HepG2 (cell line): ENCODE measurements at regions not wholly inside any gene's neighbourhood (a gene's known extent, or its start where the extent isn't known, plus 50 kb on each side); places are given as distances from the start of the nearest gene placed in this dataset.

Source experiments
- ATAC-seq: fragments of 200-7000 bp; cut with Tn5 transposase; 3 replicates; pipeline ENCODE4 v1.9.1; 2020; ENCODE audit warnings: mild to moderate bottlenecking, moderate library complexity
- BruUV-seq: library from RNA; stranded (reverse); fragments of 400-500 nt; replicated peaks from 2 replicates; lab custom pipeline; 2021; lab: Mats Ljungman, UMichigan
- CTCF ChIA-PET: fragments of 300-600 bp; formaldehyde crosslinking; extraction: SDS; loops from one replicate; lab custom pipeline; 2021; ENCODE audit warnings: low total read pairs, inconsistent platforms, low intra/inter-chr PET ratio; lab: Yijun Ruan, JAX
- POLR2A ChIA-PET: fragments of 350-600 bp; sonication (Branson Sonifier 250); formaldehyde crosslinking; loops from one replicate; lab custom pipeline; 2020; ENCODE audit warnings: antibody characterized with exemption, inconsistent platforms; lab: Yijun Ruan, JAX
- DNase-seq: peaks from one replicate; pipeline ENCODE4 v3.0.0-alpha.2; 2015; ENCODE audit warnings: low spot score
- FAIRE-seq: peaks from 3 replicates; lab custom pipeline; 2011; peaks lifted over from hg19 to GRCh38; lab: Jason Lieb, UNC
- H2AFZ ChIP-seq: one replicate; pipeline ENCODE4 v1.6.1; 2011; ENCODE audit warnings: low read length, inconsistent platforms
- H3K27ac ChIP-seq: fragments of 300-600 bp; 3 replicates; pipeline ENCODE4 v1.8.0; 2011; ENCODE audit warnings: mixed run types, mild to moderate bottlenecking, mixed read lengths, low read length, inconsistent platforms; ENCODE audit not compliant: insufficient read depth; ENCODE audit errors: extremely low read length
- H3K27me3 ChIP-seq, 2 experiments: fragments of 200-600 bp in 1 of 2; 2 replicates in 1 of 2; 3 replicates in 1 of 2; pipeline versions ENCODE4 v1.6.0 to v1.8.0; 2011; ENCODE audit warnings: low read length in 2 of 2, mild to moderate bottlenecking in 2 of 2, moderate library complexity in 2 of 2, inconsistent platforms in 1 of 2; ENCODE audit not compliant: insufficient read depth in 2 of 2, control insufficient read depth in 1 of 2
- H3K36me3 ChIP-seq, 2 experiments: fragments of 200-600 bp in 1 of 2; replicated peaks in 1 of 2; 2 replicates in 1 of 2; 3 replicates in 1 of 2; pipeline versions ENCODE4 v1.5.1 to v1.8.0; 2011; ENCODE audit warnings: low read length in 2 of 2, inconsistent platforms in 1 of 2; ENCODE audit not compliant: insufficient read depth in 2 of 2, control insufficient read depth in 1 of 2
- H3K4me1 ChIP-seq: 2 replicates; pipeline ENCODE4 v1.5.1; 2012; ENCODE audit warnings: low read length, inconsistent platforms; ENCODE audit not compliant: insufficient read depth
- H3K4me2 ChIP-seq: 2 replicates; pipeline ENCODE4 v1.6.0; 2011; ENCODE audit warnings: low read depth, low read length, inconsistent platforms
- H3K4me3 ChIP-seq, 3 experiments: fragments of 200-600 bp in 1 of 3; sonication (generic), shearing (Covaris generic) in 1 of 3; replicated peaks in 1 of 3; 2 replicates each; pipeline ENCODE4 v1.5.1; 2011 to 2016; ENCODE audit warnings: low read length in 3 of 3, inconsistent platforms in 2 of 3, low read depth in 2 of 3, mild to moderate bottlenecking in 2 of 3, control low read depth in 1 of 3, mixed read lengths in 1 of 3; ENCODE audit not compliant: insufficient read depth in 1 of 3
- H3K79me2 ChIP-seq: one replicate; pipeline ENCODE4 v1.6.1; 2011; ENCODE audit warnings: low read length, inconsistent platforms; ENCODE audit not compliant: insufficient read depth
- H3K9ac ChIP-seq: 2 replicates; pipeline ENCODE4 v1.6.0; 2011; ENCODE audit warnings: mild to moderate bottlenecking, low read depth, low read length, inconsistent platforms; ENCODE audit not compliant: insufficient read depth
- H3K9me3 ChIP-seq: 2 replicates; pipeline ENCODE4 v1.5.1; 2012; ENCODE audit warnings: mild to moderate bottlenecking, low read length
- H4K20me1 ChIP-seq: 2 replicates; pipeline ENCODE4 v1.6.0; 2011; ENCODE audit warnings: inconsistent platforms, mild to moderate bottlenecking, low read length, moderate library complexity; ENCODE audit not compliant: insufficient read depth
- DBP ChIP-seq: sonication (generic); formaldehyde crosslinking; IDR thresholded peaks from 2 replicates; pipeline ENCODE4 v1.4.0; 2020; ENCODE audit warnings: missing genetic modification reagents; ENCODE audit errors: not compliant biosample characterization
- FIP1L1 ChIP-seq: fragments of 200-400 bp; formaldehyde crosslinking; IDR thresholded peaks from 2 replicates; pipeline ENCODE4 v1.6.1; 2018; ENCODE audit warnings: low read depth, mild to moderate bottlenecking, low read length, moderate library complexity, borderline replicate concordance; ENCODE audit not compliant: insufficient read depth
- GRHL1 ChIP-seq: sonication (generic); formaldehyde crosslinking; conservative IDR thresholded peaks from 2 replicates; pipeline ENCODE4 v1.8.0; 2022; ENCODE audit warnings: missing genetic modification reagents
- HOXA9 ChIP-seq: sonication (generic); formaldehyde crosslinking; IDR thresholded peaks from 2 replicates; pipeline ENCODE4 v1.8.1; 2022; ENCODE audit warnings: missing genetic modification reagents, mild to moderate bottlenecking, moderate library complexity, borderline replicate concordance
- MXD1 ChIP-seq: sonication (generic); formaldehyde crosslinking; IDR thresholded peaks from 2 replicates; pipeline ENCODE4 v1.4.0; 2020; ENCODE audit warnings: mild to moderate bottlenecking, missing genetic modification reagents
- POLR2A ChIP-seq, 2 experiments: IDR thresholded peaks; 2 replicates each; pipeline ENCODE4 v1.6.1; 2011; ENCODE audit warnings: low read depth in 2 of 2, low read length in 2 of 2, mild to moderate bottlenecking in 1 of 2, moderate library complexity in 1 of 2; ENCODE audit not compliant: insufficient read depth in 1 of 2
- SYNCRIP ChIP-seq: fragments of 200-400 bp; formaldehyde crosslinking; IDR thresholded peaks from 2 replicates; pipeline ENCODE4 v1.6.1; 2018; ENCODE audit warnings: mild to moderate bottlenecking, low read depth, low read length; ENCODE audit not compliant: insufficient read depth
- TBX3 ChIP-seq: fragments of 450-650 bp; IDR thresholded peaks from 2 replicates; pipeline ENCODE4 v1.6.1; 2017; ENCODE audit warnings: antibody characterized with exemption, mild to moderate bottlenecking, inconsistent platforms, borderline replicate concordance
- ZNF33A ChIP-seq: sonication (generic); formaldehyde crosslinking; IDR thresholded peaks from 2 replicates; pipeline ENCODE4 v1.5.1; 2020; ENCODE audit warnings: missing genetic modification reagents, mild to moderate bottlenecking, moderate library complexity, borderline replicate concordance
- ZNF496 ChIP-seq: sonication (generic); formaldehyde crosslinking; IDR thresholded peaks from 2 replicates; pipeline ENCODE4 v1.8.1; 2023; ENCODE audit warnings: mild to moderate bottlenecking, moderate library complexity, missing genetic modification reagents; ENCODE audit not compliant: insufficient replicate concordance
- ZNF557 ChIP-seq: sonication (generic); formaldehyde crosslinking; IDR thresholded peaks from 2 replicates; pipeline ENCODE4 v1.4.0; 2020; ENCODE audit warnings: missing genetic modification reagents
- ZNF589 ChIP-seq: sonication (generic); formaldehyde crosslinking; conservative IDR thresholded peaks from 2 replicates; pipeline ENCODE4 v1.8.0; 2022; ENCODE audit warnings: mild to moderate bottlenecking, moderate library complexity, missing genetic modification reagents
- WGBS: methylation state at CpG from one replicate; pipeline ENCODE4 v1.1.6; 2017; ENCODE audit warnings: low lambda C conversion rate; 5-methylcytosine and 5-hydroxymethylcytosine counted together
- in situ Hi-C: cut with HindIII; loops from 2 replicates; pipeline ENCODE4 v1.10.0; 2017; ENCODE audit warnings: low pct_unique_long_range_greater_than_20kb; ENCODE audit not compliant: extremely low pct_ligation_motif_present
- intact Hi-C: fragments of 100-400 bp; cut with micrococcal nuclease; formaldehyde crosslinking; loops from one replicate; pipeline ENCODE4 v1.10.0; 2022; ENCODE audit not compliant: unreplicated experiment

GRCh38 chr4:111941957-111942356 is 203.3 kb upstream of the FAM241A start:
- CTCF ChIA-PET: no interaction called here
- Histone ChIP-seq H2AFZ (no peak overlapping the region), H3K27me3 (no peaks in the 10 kb centered on the region), H3K27ac (no peak overlapping the region), H3K4me2 (no peak overlapping the region), H3K36me3 (no peaks in the 10 kb centered on the region), H3K4me3 (no peak overlapping the region)
- BruUV-seq: no TSS peak
- no peak for FAIRE-seq
- no peak for DNase-seq
- 0% methylated on average over 1 of the region's 1 CpG for WGBS
- POLR2A ChIA-PET: no interaction called here
- in situ Hi-C loops: no loop called here
- TF ChIP-seq SYNCRIP (no peak), ZNF557 (CRISPR knock-in tag) (no peak), ZNF589 (CRISPR knock-in tag) (no peak), ZNF496 (CRISPR knock-in tag) (no peak), TBX3 (no peak), ZNF33A (CRISPR knock-in tag) (no peak), POLR2A (IDR thresholded peaks at IDR 0.05; ENCODE audit: insufficient read depth in 1 of 2, low read depth in 2 of 2, low read length in 2 of 2) (no peak), GRHL1 (no peak), FIP1L1 (no peak), MXD1 (CRISPR knock-in tag) (no peak), DBP (CRISPR knock-in tag) (no peak), HOXA9 (no peak)
- TF ChIP-seq, all 625 proteins: peak for 0
- Histone ChIP-seq H3K9ac (no peak overlapping the region), H3K79me2 (no peaks in the 10 kb centered on the region), H3K4me1 (no peaks in the 10 kb centered on the region), H3K9me3 (no peaks in the 10 kb centered on the region), H4K20me1 (no peaks in the 10 kb centered on the region)
- no peak for ATAC-seq
- intact Hi-C loops: loop anchor here (5.0 kb wide), 1 partner anchor 90 kb away; no protein-coding TSS in a partner anchor
